HG03060 (cell line): ENCODE measurements at regions not wholly inside any gene's neighbourhood (a gene's known extent, or its start where the extent isn't known, plus 50 kb on each side); places are given as distances from the start of the nearest gene placed in this dataset.
"Not testable (repeated sequence)": the region's sequence is repeated elsewhere in the genome, so short reads cannot be mapped to it uniquely, and the experiment has no call there.

Experiments
- ATAC-seq: cut with Tn5 transposase; IDR thresholded peaks from one replicate; pipeline ENCODE4 v1.9.1; 2021; ENCODE audit warnings: low read depth, moderate number of reproducible peaks; ENCODE audit not compliant: unreplicated experiment

GRCh38 chr14:71354801-71355200 lies 447.5 kb downstream of the PCNX1 start:
- no peak for ATAC-seq

GRCh38 chr14:71355324-71356201 lies 448.3 kb downstream of the PCNX1 start:
- no peak for ATAC-seq

- no peak for ATAC-seq
Measured at GRCh38 chr14:71358209-71358931, 451.1 kb downstream of the PCNX1 start.

GRCh38 chr14:71358932-71359421 lies 451.7 kb downstream of the PCNX1 start:
- ATAC-seq: not testable (repeated sequence)

- no peak for ATAC-seq
Measured at GRCh38 chr14:71359823-71360222, 452.6 kb downstream of the PCNX1 start.

GRCh38 chr14:71361336-71361735 lies 454.1 kb downstream of the PCNX1 start:
- no peak for ATAC-seq

- ATAC-seq: no peak
Measured at GRCh38 chr14:71361874-71362273, 454.6 kb downstream of the PCNX1 start.

GRCh38 chr14:71362282-71362681 lies 455.0 kb downstream of the PCNX1 start:
- no peak for ATAC-seq

GRCh38 chr14:71362920-71363584 lies 455.8 kb downstream of the PCNX1 start:
- peak; percentile 40 for ATAC-seq

- no peak for ATAC-seq
Measured at GRCh38 chr14:71363946-71364925, 457.0 kb downstream of the PCNX1 start.

- no peak for ATAC-seq
Measured at GRCh38 chr14:71365361-71365760, 458.1 kb downstream of the PCNX1 start.

- ATAC-seq: no peak
Measured at GRCh38 chr14:71366861-71367260, 459.6 kb downstream of the PCNX1 start.

GRCh38 chr14:71371711-71372396 lies 464.6 kb downstream of the PCNX1 start:
- no peak for ATAC-seq

- no peak for ATAC-seq
Measured at GRCh38 chr14:71372411-71372838, 465.2 kb downstream of the PCNX1 start.

GRCh38 chr14:71373773-71374172 lies 466.5 kb downstream of the PCNX1 start:
- ATAC-seq: no peak

GRCh38 chr14:71374989-71375388 lies 467.7 kb downstream of the PCNX1 start:
- ATAC-seq: no peak

- no peak for ATAC-seq
Measured at GRCh38 chr14:71377099-71377498, 469.8 kb downstream of the PCNX1 start.

GRCh38 chr14:71380271-71380670 lies 473.0 kb downstream of the PCNX1 start:
- no peak for ATAC-seq

- ATAC-seq: no peak
Measured at GRCh38 chr14:71381814-71382213, 474.6 kb downstream of the PCNX1 start.
